Spleen (tissue), 11 donors: ENCODE measurements at regions not wholly inside any gene's neighbourhood (a gene's known extent, or its start where the extent isn't known, plus 50 kb on each side); places are given as distances from the start of the nearest gene placed in this dataset.

Source experiments
- DNase-seq: peaks from one replicate; pipeline ENCODE4 v3.0.0-alpha.2; 2020
- H3K27ac ChIP-seq, 8 donors: fragments of 200-600 bp; sonication (generic) in 7 of 8; 1 replicate in 4 of 8; 2 replicates in 4 of 8; pipeline versions ENCODE4 v1.5.0 to v1.8.0; 2016 to 2021; ENCODE audit warnings: inconsistent platforms in 4 of 8, mild to moderate bottlenecking in 4 of 8, moderate library complexity in 1 of 8
- H3K27me3 ChIP-seq, 7 donors: fragments of 200-600 bp; sonication (generic) in 6 of 7; replicated peaks in 1 of 7; 1 replicate in 4 of 7; 2 replicates in 3 of 7; pipeline versions ENCODE4 v1.5.0 to v1.8.0; 2016 to 2021; ENCODE audit warnings: inconsistent platforms in 3 of 7, mild to moderate bottlenecking in 1 of 7
- H3K36me3 ChIP-seq, 6 donors: fragments of 200-600 bp; sonication (generic) in 5 of 6; 1 replicate in 4 of 6; 2 replicates in 2 of 6; pipeline versions ENCODE4 v1.5.0 to v1.8.0; 2016 to 2021; ENCODE audit warnings: inconsistent platforms in 2 of 6
- H3K4me1 ChIP-seq, 6 donors: fragments of 200-600 bp; sonication (generic) in 5 of 6; 1 replicate in 3 of 6; 2 replicates in 3 of 6; pipeline versions ENCODE4 v1.5.0 to v1.8.0; 2016 to 2021; ENCODE audit warnings: inconsistent platforms in 3 of 6
- H3K4me3 ChIP-seq, 8 donors: fragments of 200-600 bp; sonication (generic) in 7 of 8; 1 replicate in 4 of 8; 2 replicates in 4 of 8; pipeline versions ENCODE4 v1.5.0 to v1.8.0; 2016 to 2021; ENCODE audit warnings: inconsistent platforms in 4 of 8, mild to moderate bottlenecking in 4 of 8, moderate library complexity in 2 of 8
- H3K9me3 ChIP-seq, 8 donors: fragments of 200-600 bp; sonication (generic) in 7 of 8; 1 replicate in 4 of 8; 2 replicates in 4 of 8; pipeline versions ENCODE4 v1.5.0 to v1.8.0; 2016 to 2021; ENCODE audit warnings: inconsistent platforms in 4 of 8
- CTCF ChIP-seq, 11 experiments: fragments of 200-600 bp in 7 of 11; fragments of 450-650 bp in 4 of 11; sonication (generic) in 4 of 11; IDR thresholded peaks in 8 of 11; conservative IDR thresholded peaks in 3 of 11; 1 replicate in 7 of 11; 2 replicates in 4 of 11; pipeline versions ENCODE4 v1.4.0 to v1.8.0; 2016 to 2021; ENCODE audit warnings: antibody characterized with exemption in 11 of 11, inconsistent platforms in 4 of 11, mild to moderate bottlenecking in 1 of 11
- POLR2A ChIP-seq, 3 donors: fragments of 450-650 bp; IDR thresholded peaks; one replicate each; pipeline ENCODE4 v1.5.1; 2017; ENCODE audit warnings: antibody characterized with exemption in 3 of 3, mild to moderate bottlenecking in 1 of 3
- POLR2AphosphoS5 ChIP-seq, 3 donors: sonication (generic); formaldehyde crosslinking; IDR thresholded peaks; one replicate each; pipeline ENCODE4 v1.5.1; 2017; ENCODE audit warnings: antibody characterized with exemption in 3 of 3
- WGBS, 5 donors: extraction: QIAGEN DNeasy Blood & Tissue Kit in 3 of 5; methylation state at CpG; one replicate each; pipeline versions ENCODE4 v1.1.5 to v1.1.7; 2013 to 2018; 5-methylcytosine and 5-hydroxymethylcytosine counted together
- intact Hi-C: fragments of 100-400 bp; cut with DNase I; formaldehyde crosslinking; loops from one replicate; pipeline ENCODE4 v1.15.0; 2023; ENCODE audit warnings: low total_unique reads
- donor health status: healthy with polysubstance abuse.
- donor health status: DM: no; HTN: no; CAD: no; lungs with moderate emphysema.
- donor health status: DM: no; HTN: no; CAD: no.
- donor health status: Bipolar disorder and iron deficiency.
- donor health status: healthy.
- donor health status: DM: no; HTN: no; CAD: no.
- donor health status: DM: yes; HTN: yes; CAD: no.

GRCh38 chr9:82385633-82386032 is 397.1 kb downstream of the SPATA31D1 start:
- Histone ChIP-seq H3K4me3 (no peak overlapping the region), H3K27ac (no peak overlapping the region), H3K27me3 (no peaks in the 10 kb centered on the region), H3K36me3 (no peaks in the 10 kb centered on the region), H3K4me1 (no peaks in the 10 kb centered on the region), H3K9me3 (peaks cover 0 to 20% (median 4%) of the 10 kb centered on the region in 8 donors)
- intact Hi-C loops: no loop called here
- no peak for DNase-seq
- TF ChIP-seq POLR2A (IDR thresholded peaks at IDR 0.05) (no peak), CTCF (IDR thresholded peaks at IDR 0.05 in 8 of 11, conservative IDR thresholded peaks at IDR 0.05 in 3 of 11) (no peak), POLR2AphosphoS5 (IDR thresholded peaks at IDR 0.05) (no peak)
- 42 to 72% (median 61%) methylated on average over 1 of the region's 1 CpG for whole genome bisulfite sequencing, 5 donors

- H3K4me1 ChIP-seq: no peaks in the 10 kb centered on the region
- TF ChIP-seq POLR2A (IDR thresholded peaks at IDR 0.05) (no peak), CTCF (IDR thresholded peaks at IDR 0.05 in 8 of 11, conservative IDR thresholded peaks at IDR 0.05 in 3 of 11) (no peak), POLR2AphosphoS5 (IDR thresholded peaks at IDR 0.05) (no peak)
- H3K4me3 ChIP-seq: no peak overlapping the region
- no peaks in the 10 kb centered on the region for H3K9me3 ChIP-seq
- H3K27me3 ChIP-seq: no peaks in the 10 kb centered on the region
- DNase-seq: no peak
- no peak overlapping the region for H3K27ac ChIP-seq
- H3K36me3 ChIP-seq: no peaks in the 10 kb centered on the region
- intact Hi-C loops: no loop called here
These were observed 409.0 kb downstream of the SPATA31D1 start for GRCh38 chr9:82397534-82397933.

- no peaks in the 10 kb centered on the region for H3K9me3 ChIP-seq
- H3K36me3 ChIP-seq: no peaks in the 10 kb centered on the region
- intact Hi-C loops: no loop called here
- no peaks in the 10 kb centered on the region for H3K4me1 ChIP-seq
- WGBS, 5 donors: 86 to 96% (median 89%) methylated on average over 2 of the region's 2 CpGs
- no peak for DNase-seq
- no peak overlapping the region for H3K27ac ChIP-seq
- no peak for TF ChIP-seq POLR2AphosphoS5 (IDR thresholded peaks at IDR 0.05)
- TF ChIP-seq POLR2A (IDR thresholded peaks at IDR 0.05): no peak
- TF ChIP-seq CTCF (IDR thresholded peaks at IDR 0.05 in 8 of 11, conservative IDR thresholded peaks at IDR 0.05 in 3 of 11): no peak
- H3K27me3 ChIP-seq: no peaks in the 10 kb centered on the region
- H3K4me3 ChIP-seq: no peak overlapping the region
These were observed 415.8 kb downstream of the SPATA31D1 start for GRCh38 chr9:82404196-82404870.

- H3K4me1 ChIP-seq: no peaks in the 10 kb centered on the region
- no peaks in the 10 kb centered on the region for H3K27me3 ChIP-seq
- WGBS, 5 donors: 53 to 71% (median 60%) methylated on average over 4 of the region's 4 CpGs
- no peak for TF ChIP-seq CTCF (IDR thresholded peaks at IDR 0.05 in 8 of 11, conservative IDR thresholded peaks at IDR 0.05 in 3 of 11)
- no peak for TF ChIP-seq POLR2AphosphoS5 (IDR thresholded peaks at IDR 0.05)
- no peak for TF ChIP-seq POLR2A (IDR thresholded peaks at IDR 0.05)
- no peak overlapping the region for H3K27ac ChIP-seq
- no peaks in the 10 kb centered on the region for H3K36me3 ChIP-seq
- H3K4me3 ChIP-seq: no peak overlapping the region
- no peak for DNase-seq
- intact Hi-C loops: no loop called here
- no peaks in the 10 kb centered on the region for H3K9me3 ChIP-seq
These were observed 416.3 kb downstream of the SPATA31D1 start for GRCh38 chr9:82404881-82405280.
